MV-4-11 (cell line): ENCODE measurements at regions not wholly inside any gene's neighbourhood (a gene's known extent, or its start where the extent isn't known, plus 50 kb on each side); places are given as distances from the start of the nearest gene placed in this dataset.
A peak's percentile ranks its signal among the peaks of the same experiment; 100 is the strongest.
"Not testable (repeated sequence)": the region's sequence is repeated elsewhere in the genome, so short reads cannot be mapped to it uniquely, and the experiment has no call there.

Experiments used
- DNase-seq: peaks from one replicate; lab custom pipeline; 2025; lab: John Stamatoyannopoulos, UW

GRCh38 chr1:91207691-91208090 lies 185.9 kb upstream of the ZNF644 start:
- not testable (repeated sequence) for DNase-seq

- DNase-seq: not testable (repeated sequence)
These were observed 182.3 kb upstream of the ZNF644 start for GRCh38 chr1:91204150-91204549.

- DNase-seq: no peak
These were observed 179.9 kb upstream of the ZNF644 start for GRCh38 chr1:91201694-91202093.

GRCh38 chr1:91201176-91201575 lies 179.3 kb upstream of the ZNF644 start:
- peak; percentile 17 for DNase-seq

GRCh38 chr1:91200675-91201074 lies 178.8 kb upstream of the ZNF644 start:
- DNase-seq: no peak

- no peak for DNase-seq
These were observed 178.2 kb upstream of the ZNF644 start for GRCh38 chr1:91199988-91200387.

GRCh38 chr1:91190996-91191395 lies 169.2 kb upstream of the ZNF644 start:
- no peak for DNase-seq

GRCh38 chr1:91189096-91189495 lies 167.3 kb upstream of the ZNF644 start:
- DNase-seq: no peak

- DNase-seq: not testable (repeated sequence)
These were observed 161.0 kb upstream of the ZNF644 start for GRCh38 chr1:91182807-91183206.

GRCh38 chr1:91176250-91176649 lies 154.4 kb upstream of the ZNF644 start:
- no peak for DNase-seq

- no peak for DNase-seq
These were observed 152.9 kb upstream of the ZNF644 start for GRCh38 chr1:91174734-91175133.

GRCh38 chr1:91173346-91173890 lies 151.6 kb upstream of the ZNF644 start:
- no peak for DNase-seq

- DNase-seq: no peak
These were observed 150.7 kb upstream of the ZNF644 start for GRCh38 chr1:91172541-91172940.

- DNase-seq: no peak
These were observed 150.1 kb upstream of the ZNF644 start for GRCh38 chr1:91171898-91172297.

GRCh38 chr1:91170571-91170970 lies 148.7 kb upstream of the ZNF644 start:
- no peak for DNase-seq

- peak; percentile 55 for DNase-seq
These were observed 144.4 kb upstream of the ZNF644 start for GRCh38 chr1:91166106-91166712.

- peak; percentile 25 for DNase-seq
These were observed 143.3 kb upstream of the ZNF644 start for GRCh38 chr1:91165033-91165654.

- DNase-seq: no peak
These were observed 140.8 kb upstream of the ZNF644 start for GRCh38 chr1:91162613-91163012.

- no peak for DNase-seq
These were observed 139.9 kb upstream of the ZNF644 start for GRCh38 chr1:91161749-91162148.

- no peak for DNase-seq
These were observed 139.3 kb upstream of the ZNF644 start for GRCh38 chr1:91161166-91161565.

GRCh38 chr1:91160363-91161075 lies 138.7 kb upstream of the ZNF644 start:
- no peak for DNase-seq

GRCh38 chr1:91153341-91153740 lies 131.5 kb upstream of the ZNF644 start:
- no peak for DNase-seq

- DNase-seq: no peak
These were observed 130.5 kb upstream of the ZNF644 start for GRCh38 chr1:91152331-91152730.
